ENCODE measurements at regions not wholly inside any gene's neighbourhood (a gene's known extent, or its start where the extent isn't known, plus 50 kb on each side); places are given as distances from the start of the nearest gene placed in this dataset.

- Mint-ChIP-seq H3K27ac (ENCODE audit: unreplicated experiment) (no peak overlapping the region), H3K4me1 (no peaks in the 10 kb centered on the region), H3K4me3 (no peak overlapping the region), H3K27me3 (ENCODE audit: low read depth) (no peaks in the 10 kb centered on the region), H3K36me3 (ENCODE audit: low read depth) (peaks cover 13% of the 10 kb centered on the region), H3K9me3 (peaks cover 6% of the 10 kb centered on the region)
- DNase-seq (ENCODE audit: low read depth, low spot score), result no peak
- TF ChIP-seq, protein P1, sequence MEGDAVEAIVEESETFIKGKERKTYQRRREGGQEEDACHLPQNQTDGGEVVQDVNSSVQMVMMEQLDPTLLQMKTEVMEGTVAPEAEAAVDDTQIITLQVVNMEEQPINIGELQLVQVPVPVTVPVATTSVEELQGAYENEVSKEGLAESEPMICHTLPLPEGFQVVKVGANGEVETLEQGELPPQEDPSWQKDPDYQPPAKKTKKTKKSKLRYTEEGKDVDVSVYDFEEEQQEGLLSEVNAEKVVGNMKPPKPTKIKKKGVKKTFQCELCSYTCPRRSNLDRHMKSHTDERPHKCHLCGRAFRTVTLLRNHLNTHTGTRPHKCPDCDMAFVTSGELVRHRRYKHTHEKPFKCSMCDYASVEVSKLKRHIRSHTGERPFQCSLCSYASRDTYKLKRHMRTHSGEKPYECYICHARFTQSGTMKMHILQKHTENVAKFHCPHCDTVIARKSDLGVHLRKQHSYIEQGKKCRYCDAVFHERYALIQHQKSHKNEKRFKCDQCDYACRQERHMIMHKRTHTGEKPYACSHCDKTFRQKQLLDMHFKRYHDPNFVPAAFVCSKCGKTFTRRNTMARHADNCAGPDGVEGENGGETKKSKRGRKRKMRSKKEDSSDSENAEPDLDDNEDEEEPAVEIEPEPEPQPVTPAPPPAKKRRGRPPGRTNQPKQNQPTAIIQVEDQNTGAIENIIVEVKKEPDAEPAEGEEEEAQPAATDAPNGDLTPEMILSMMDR (conservative IDR thresholded peaks at IDR 0.05), result no peak
These were observed 184.2 kb downstream of the RND3 start for GRCh38 chr2:150303281-150303680.

DNA sequence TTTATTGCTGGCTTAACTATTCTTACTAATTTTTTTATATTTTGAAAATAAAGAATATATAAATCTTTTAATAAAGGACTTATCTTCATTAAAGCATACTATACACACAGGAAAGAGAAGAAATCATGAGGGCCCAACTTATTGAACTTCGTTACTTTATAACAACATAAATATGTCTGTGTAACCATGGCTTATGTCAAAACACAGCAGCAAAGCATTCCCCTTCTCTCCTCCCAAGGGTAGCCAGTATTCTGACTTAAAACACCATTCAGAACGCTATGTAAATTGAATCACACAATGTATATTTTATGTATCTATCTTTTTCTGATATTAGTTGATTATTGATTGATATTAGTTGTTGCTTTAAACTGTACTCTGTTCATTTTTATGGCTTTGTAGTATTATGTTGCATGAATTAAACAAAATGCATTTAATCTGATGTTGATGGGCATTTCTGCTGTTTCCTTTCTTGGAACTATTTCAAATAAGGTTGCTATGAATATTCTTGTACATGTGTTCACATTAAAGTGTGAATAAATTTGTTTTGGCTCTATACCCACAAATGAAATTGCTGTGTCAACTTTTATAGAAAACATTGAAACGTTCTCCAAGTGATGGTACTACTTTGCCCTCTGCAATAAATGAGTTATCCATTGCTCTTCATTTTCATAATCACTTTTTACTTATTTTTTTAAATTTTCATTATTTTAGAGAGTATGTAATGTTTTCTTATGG is 188.7 kb downstream of the RND3 start:
- Mint-ChIP-seq H3K4me1 (peaks cover 16% of the 10 kb centered on the region), H3K27me3 (ENCODE audit: low read depth) (no peaks in the 10 kb centered on the region), H3K36me3 (ENCODE audit: low read depth) (peaks cover 7% of the 10 kb centered on the region), H3K9me3 (peaks cover 2% of the 10 kb centered on the region), H3K27ac (ENCODE audit: unreplicated experiment) (no peak overlapping the region), H3K4me3 (no peak overlapping the region)
- TF ChIP-seq, protein P1 (conservative IDR thresholded peaks at IDR 0.05), result no peak
- DNase-seq (ENCODE audit: low read depth, low spot score), result no peak

DNA sequence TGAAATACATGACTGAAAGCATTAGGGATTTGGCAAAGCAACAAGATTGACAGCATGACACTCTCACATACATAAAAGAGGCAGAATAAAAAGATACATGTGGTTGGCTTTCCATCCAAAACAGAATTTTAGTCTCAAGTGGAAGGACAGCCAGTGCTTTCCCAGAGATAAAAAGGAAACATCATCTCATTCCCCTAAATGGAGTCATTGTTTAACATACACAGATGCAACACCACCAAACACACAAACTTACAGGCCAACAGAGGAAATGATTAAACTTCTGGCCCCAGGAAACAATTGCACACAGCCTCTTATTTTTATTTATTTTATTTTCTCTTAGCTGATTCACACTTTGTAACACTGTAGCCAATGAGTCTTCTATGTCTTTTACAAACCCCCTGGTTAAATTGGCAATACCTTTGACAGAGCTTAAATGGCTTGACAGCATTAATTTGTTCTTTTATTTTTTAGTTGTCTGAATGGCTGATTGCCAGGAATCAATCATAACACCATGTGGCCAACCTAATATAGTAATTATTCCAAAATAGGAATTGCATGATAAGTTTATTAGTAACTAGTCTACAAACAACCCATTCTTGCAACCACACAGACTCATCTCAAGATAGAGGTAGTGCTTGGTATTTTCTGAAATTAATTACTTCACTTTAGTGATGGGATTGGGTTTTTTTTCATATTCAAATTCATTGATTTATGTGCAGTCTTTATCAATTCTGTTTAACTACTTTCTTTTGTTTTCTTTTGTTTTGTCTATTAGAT is 190.5 kb downstream of the RND3 start:
- peaks cover 5% of the 10 kb centered on the region for H3K36me3 Mint-ChIP-seq (ENCODE audit: low read depth)
- no peak for DNase-seq (ENCODE audit: low read depth, low spot score)
- peaks cover 16% of the 10 kb centered on the region for H3K4me1 Mint-ChIP-seq
- no peaks in the 10 kb centered on the region for H3K27me3 Mint-ChIP-seq (ENCODE audit: low read depth)
- no peaks in the 10 kb centered on the region for H3K9me3 Mint-ChIP-seq
- TF ChIP-seq, protein P1 (conservative IDR thresholded peaks at IDR 0.05), result no peak
- peak overlapping the region; percentile 87 for H3K27ac Mint-ChIP-seq (ENCODE audit: unreplicated experiment)
- H3K4me3 Mint-ChIP-seq, result peak overlapping the region; percentile 54

DNA sequence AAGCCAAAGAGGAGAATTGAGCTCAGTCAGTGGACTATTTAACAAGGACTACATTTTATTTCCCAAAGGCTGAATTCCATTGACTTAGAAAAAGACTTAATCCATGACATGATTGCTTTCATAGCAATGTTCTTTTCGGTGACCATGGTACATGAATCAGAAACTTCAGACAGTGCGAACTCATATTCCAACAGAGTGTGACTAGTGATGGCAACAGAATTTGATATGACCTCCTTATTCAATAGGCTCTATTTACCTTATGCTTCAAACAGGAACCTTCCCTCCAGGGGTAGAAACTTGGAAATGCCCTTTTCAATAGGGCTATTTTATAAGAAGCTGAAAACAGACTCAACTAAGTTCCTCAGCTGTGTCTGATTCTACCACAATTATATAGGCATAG is 191.9 kb downstream of the RND3 start:
- no peaks in the 10 kb centered on the region for H3K9me3 Mint-ChIP-seq
- no peak overlapping the region for H3K4me3 Mint-ChIP-seq
- no peaks in the 10 kb centered on the region for H3K27me3 Mint-ChIP-seq (ENCODE audit: low read depth)
- peaks cover 5% of the 10 kb centered on the region for H3K36me3 Mint-ChIP-seq (ENCODE audit: low read depth)
- peaks cover 16% of the 10 kb centered on the region for H3K4me1 Mint-ChIP-seq
- DNase-seq (ENCODE audit: low read depth, low spot score), result no peak
- TF ChIP-seq, protein P1 (conservative IDR thresholded peaks at IDR 0.05), result no peak
- H3K27ac Mint-ChIP-seq (ENCODE audit: unreplicated experiment), result no peak overlapping the region

DNA sequence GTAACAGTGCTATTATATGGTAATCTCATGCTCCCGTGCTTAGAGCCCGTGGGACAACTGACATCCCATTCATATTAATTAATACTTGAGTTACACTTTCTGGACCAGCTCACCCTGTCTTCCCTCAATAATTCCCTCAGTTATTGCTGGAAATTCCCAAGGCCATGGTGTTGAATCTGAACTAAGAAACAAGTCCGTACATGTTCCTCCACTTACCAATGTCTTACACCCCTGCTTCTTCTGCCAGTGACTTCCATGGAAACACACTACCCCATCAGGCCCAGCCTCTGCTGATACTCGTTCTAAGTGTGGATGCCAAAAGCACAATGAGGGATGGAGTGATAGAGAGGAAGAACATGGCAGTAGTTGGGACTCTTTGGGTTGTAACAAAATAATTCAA is 193.7 kb downstream of the RND3 start:
- no peaks in the 10 kb centered on the region for H3K36me3 Mint-ChIP-seq (ENCODE audit: low read depth)
- no peaks in the 10 kb centered on the region for H3K27me3 Mint-ChIP-seq (ENCODE audit: low read depth)
- H3K9me3 Mint-ChIP-seq, result no peaks in the 10 kb centered on the region
- TF ChIP-seq, protein P1 (conservative IDR thresholded peaks at IDR 0.05), result no peak
- peaks cover 16% of the 10 kb centered on the region for H3K4me1 Mint-ChIP-seq
- H3K27ac Mint-ChIP-seq (ENCODE audit: unreplicated experiment), result no peak overlapping the region
- no peak for DNase-seq (ENCODE audit: low read depth, low spot score)
- H3K4me3 Mint-ChIP-seq, result no peak overlapping the region
